ENCODE measurements at regions not wholly inside any gene's neighbourhood (a gene's known extent, or its start where the extent isn't known, plus 50 kb on each side); places are given as distances from the start of the nearest gene placed in this dataset.

GRCh38 chr3:103787164-103787871 lies 1352.5 kb downstream of the ZPLD1 start:
- Mint-ChIP-seq H3K27me3 (ENCODE audit: low read depth in 2 of 2) (no peaks in the 10 kb centered on the region), H3K4me3 (no peak overlapping the region), H3K27ac (no peak overlapping the region), H3K4me1 (no peaks in the 10 kb centered on the region), H3K36me3 (no peaks in the 10 kb centered on the region), H3K9me3 (peaks cover 10 to 11% of the 10 kb centered on the region in 2 donors)
- Histone ChIP-seq H3K9me3 (ENCODE audit: control insufficient read depth, insufficient read depth, low read length) (no peaks in the 10 kb centered on the region), H3K27me3 (ENCODE audit: control insufficient read depth, insufficient read depth, low read length) (no peaks in the 10 kb centered on the region), H3K36me3 (ENCODE audit: control insufficient read depth, insufficient read depth, low read length) (no peaks in the 10 kb centered on the region), H3K27ac (ENCODE audit: low read length) (no peak overlapping the region), H3K4me1 (ENCODE audit: control insufficient read depth, insufficient read depth, low read length) (no peaks in the 10 kb centered on the region), H3K4me3 (ENCODE audit: low read length) (no peak overlapping the region)
- DNase-seq: no peak
- no peak for ATAC-seq
- TF ChIP-seq CTCF (IDR thresholded peaks at IDR 0.05): no peak
- WGBS (ENCODE audit: insufficient coverage): no CpG with 5 or more reads among the region's 3 CpGs
- intact Hi-C loops (cut with micrococcal nuclease): no loop called here

- intact Hi-C loops (cut with micrococcal nuclease): no loop called here
- DNase-seq (no peak), ATAC-seq (no peak)
- H3K4me1 Mint-ChIP-seq: no peaks in the 10 kb centered on the region
- no peak overlapping the region for H3K27ac Mint-ChIP-seq
- H3K9me3 Mint-ChIP-seq: peaks cover 11 to 12% of the 10 kb centered on the region in 2 donors
- no CpG with 5 or more reads among the region's 2 CpGs for WGBS (ENCODE audit: insufficient coverage)
- no peaks in the 10 kb centered on the region for H3K27me3 Mint-ChIP-seq (ENCODE audit: low read depth in 2 of 2)
- no peak overlapping the region for H3K27ac ChIP-seq (ENCODE audit: low read length)
- no peaks in the 10 kb centered on the region for H3K27me3 ChIP-seq (ENCODE audit: control insufficient read depth, insufficient read depth, low read length)
- no peaks in the 10 kb centered on the region for H3K36me3 Mint-ChIP-seq
- no peaks in the 10 kb centered on the region for H3K36me3 ChIP-seq (ENCODE audit: control insufficient read depth, insufficient read depth, low read length)
- no peaks in the 10 kb centered on the region for H3K4me1 ChIP-seq (ENCODE audit: control insufficient read depth, insufficient read depth, low read length)
- no peak for TF ChIP-seq CTCF (IDR thresholded peaks at IDR 0.05)
- H3K4me3 ChIP-seq (ENCODE audit: low read length): no peak overlapping the region
- no peak overlapping the region for H3K4me3 Mint-ChIP-seq
- no peaks in the 10 kb centered on the region for H3K9me3 ChIP-seq (ENCODE audit: control insufficient read depth, insufficient read depth, low read length)
Observed at GRCh38 chr3:103787879-103788278, 1353.1 kb downstream of the ZPLD1 start.

- H3K4me1 ChIP-seq (ENCODE audit: control insufficient read depth, insufficient read depth, low read length): no peaks in the 10 kb centered on the region
- intact Hi-C loops (cut with micrococcal nuclease): no loop called here
- H3K9me3 ChIP-seq (ENCODE audit: control insufficient read depth, insufficient read depth, low read length): no peaks in the 10 kb centered on the region
- ATAC-seq (no peak), DNase-seq (no peak)
- Mint-ChIP-seq H3K4me1 (no peaks in the 10 kb centered on the region), H3K4me3 (no peak overlapping the region), H3K36me3 (no peaks in the 10 kb centered on the region), H3K27ac (no peak overlapping the region), H3K27me3 (ENCODE audit: low read depth in 2 of 2) (no peaks in the 10 kb centered on the region), H3K9me3 (peaks cover 12 to 13% of the 10 kb centered on the region in 2 donors)
- H3K4me3 ChIP-seq (ENCODE audit: low read length): no peak overlapping the region
- no peak for TF ChIP-seq CTCF (IDR thresholded peaks at IDR 0.05)
- no peaks in the 10 kb centered on the region for H3K36me3 ChIP-seq (ENCODE audit: control insufficient read depth, insufficient read depth, low read length)
- WGBS (ENCODE audit: insufficient coverage): no CpG with 5 or more reads among the region's 1 CpG
- no peak overlapping the region for H3K27ac ChIP-seq (ENCODE audit: low read length)
- no peaks in the 10 kb centered on the region for H3K27me3 ChIP-seq (ENCODE audit: control insufficient read depth, insufficient read depth, low read length)
Observed at GRCh38 chr3:103791786-103792515, 1357.1 kb downstream of the ZPLD1 start.
